Vagina (tissue), 2 donors: ENCODE measurements at regions not wholly inside any gene's neighbourhood (a gene's known extent, or its start where the extent isn't known, plus 50 kb on each side); places are given as distances from the start of the nearest gene placed in this dataset.

Experiments
- CTCF ChIP-seq, 3 experiments: fragments of 450-650 bp in 2 of 3; fragments of 200-600 bp in 1 of 3; sonication (generic) in 1 of 3; IDR thresholded peaks; one replicate each; pipeline ENCODE4 v1.5.1; 2017 to 2019; ENCODE audit warnings: antibody characterized with exemption in 3 of 3, mild to moderate bottlenecking in 2 of 3, moderate library complexity in 2 of 3
- POLR2AphosphoS5 ChIP-seq, 2 donors: sonication (generic); formaldehyde crosslinking; IDR thresholded peaks; one replicate each; pipeline ENCODE4 v1.9.0; 2017; ENCODE audit warnings: antibody characterized with exemption in 2 of 2, mild to moderate bottlenecking in 2 of 2, low read depth in 1 of 2; ENCODE audit not compliant: insufficient read depth in 1 of 2

- TF ChIP-seq CTCF (IDR thresholded peaks at IDR 0.05) (no peak), POLR2AphosphoS5 (IDR thresholded peaks at IDR 0.05; ENCODE audit: insufficient read depth in 1 of 2, low read depth in 1 of 2) (no peak)
Observed at GRCh38 chr11:16615480-16615879, 123.0 kb upstream of the C11orf58 start.
